ENCODE measurements at regions not wholly inside any gene's neighbourhood (a gene's known extent, or its start where the extent isn't known, plus 50 kb on each side); places are given as distances from the start of the nearest gene placed in this dataset.

GRCh38 chr7:33745934-33746333, 159.4 kb upstream of the BMPER start:
- no peak for DNase-seq (ENCODE audit: low spot score)
- TF ChIP-seq CTCF (IDR thresholded peaks at IDR 0.05) = no peak
- no peaks in the 10 kb centered on the region for H3K9me3 Mint-ChIP-seq (ENCODE audit: low read depth)
- no peak overlapping the region for H3K27ac Mint-ChIP-seq (ENCODE audit: unreplicated experiment)
- no peak overlapping the region for H3K4me3 Mint-ChIP-seq (ENCODE audit: unreplicated experiment)
- no peaks in the 10 kb centered on the region for H3K36me3 Mint-ChIP-seq (ENCODE audit: low read depth)
- peaks cover 29% of the 10 kb centered on the region for H3K4me1 Mint-ChIP-seq (ENCODE audit: low read depth)
- H3K27me3 Mint-ChIP-seq (ENCODE audit: low read depth) = no peaks in the 10 kb centered on the region

GRCh38 chr7:33748793-33749192, 156.5 kb upstream of the BMPER start:
- H3K4me3 Mint-ChIP-seq (ENCODE audit: unreplicated experiment) = no peak overlapping the region
- no peak for DNase-seq (ENCODE audit: low spot score)
- H3K36me3 Mint-ChIP-seq (ENCODE audit: low read depth) = no peaks in the 10 kb centered on the region
- no peaks in the 10 kb centered on the region for H3K9me3 Mint-ChIP-seq (ENCODE audit: low read depth)
- no peaks in the 10 kb centered on the region for H3K27me3 Mint-ChIP-seq (ENCODE audit: low read depth)
- TF ChIP-seq CTCF (IDR thresholded peaks at IDR 0.05) = no peak
- peaks cover 15% of the 10 kb centered on the region for H3K4me1 Mint-ChIP-seq (ENCODE audit: low read depth)
- no peak overlapping the region for H3K27ac Mint-ChIP-seq (ENCODE audit: unreplicated experiment)

- no peak overlapping the region for H3K27ac Mint-ChIP-seq (ENCODE audit: unreplicated experiment)
- no peak overlapping the region for H3K4me3 Mint-ChIP-seq (ENCODE audit: unreplicated experiment)
- no peaks in the 10 kb centered on the region for H3K36me3 Mint-ChIP-seq (ENCODE audit: low read depth)
- peaks cover 20% of the 10 kb centered on the region for H3K4me1 Mint-ChIP-seq (ENCODE audit: low read depth)
- no peak for DNase-seq (ENCODE audit: low spot score)
- H3K27me3 Mint-ChIP-seq (ENCODE audit: low read depth) = no peaks in the 10 kb centered on the region
- no peaks in the 10 kb centered on the region for H3K9me3 Mint-ChIP-seq (ENCODE audit: low read depth)
- no peak for TF ChIP-seq CTCF (IDR thresholded peaks at IDR 0.05)
Measured at GRCh38 chr7:33750177-33750576, 155.2 kb upstream of the BMPER start.

GRCh38 chr7:33751443-33751842, 153.9 kb upstream of the BMPER start:
- no peaks in the 10 kb centered on the region for H3K9me3 Mint-ChIP-seq (ENCODE audit: low read depth)
- no peak for TF ChIP-seq CTCF (IDR thresholded peaks at IDR 0.05)
- no peak overlapping the region for H3K4me3 Mint-ChIP-seq (ENCODE audit: unreplicated experiment)
- no peaks in the 10 kb centered on the region for H3K36me3 Mint-ChIP-seq (ENCODE audit: low read depth)
- peaks cover 20% of the 10 kb centered on the region for H3K4me1 Mint-ChIP-seq (ENCODE audit: low read depth)
- DNase-seq (ENCODE audit: low spot score) = no peak
- H3K27me3 Mint-ChIP-seq (ENCODE audit: low read depth) = no peaks in the 10 kb centered on the region
- no peak overlapping the region for H3K27ac Mint-ChIP-seq (ENCODE audit: unreplicated experiment)

- no peaks in the 10 kb centered on the region for H3K9me3 Mint-ChIP-seq (ENCODE audit: low read depth)
- no peak overlapping the region for H3K27ac Mint-ChIP-seq (ENCODE audit: unreplicated experiment)
- DNase-seq (ENCODE audit: low spot score) = no peak
- no peak overlapping the region for H3K4me3 Mint-ChIP-seq (ENCODE audit: unreplicated experiment)
- H3K4me1 Mint-ChIP-seq (ENCODE audit: low read depth) = peaks cover 20% of the 10 kb centered on the region
- no peaks in the 10 kb centered on the region for H3K36me3 Mint-ChIP-seq (ENCODE audit: low read depth)
- H3K27me3 Mint-ChIP-seq (ENCODE audit: low read depth) = no peaks in the 10 kb centered on the region
- TF ChIP-seq CTCF (IDR thresholded peaks at IDR 0.05) = no peak
Measured at GRCh38 chr7:33753881-33754525, 151.3 kb upstream of the BMPER start.

Measured in chondrocyte (in vitro differentiated cells).